DMS 273 (cell line): ENCODE measurements at regions not wholly inside any gene's neighbourhood (a gene's known extent, or its start where the extent isn't known, plus 50 kb on each side); places are given as distances from the start of the nearest gene placed in this dataset.
"Not testable (repeated sequence)": the region's sequence is repeated elsewhere in the genome, so short reads cannot be mapped to it uniquely, and the experiment has no call there.

Experiments used
- DNase-seq: peaks from one replicate; lab custom pipeline; 2025; ENCODE audit not compliant: unreplicated experiment; lab: John Stamatoyannopoulos, UW

- DNase-seq, result no peak
Measured at GRCh38 chrX:46235778-46236177, 309.4 kb downstream of the ZNF674 start.

GRCh38 chrX:46234775-46235174 is 310.4 kb downstream of the ZNF674 start:
- no peak for DNase-seq

GRCh38 chrX:46228389-46228788 is 316.8 kb downstream of the ZNF674 start:
- DNase-seq, result no peak

GRCh38 chrX:46226422-46226821 is 318.8 kb downstream of the ZNF674 start:
- no peak for DNase-seq

- not testable (repeated sequence) for DNase-seq
Measured at GRCh38 chrX:46223499-46223898, 321.7 kb downstream of the ZNF674 start.

- no peak for DNase-seq
Measured at GRCh38 chrX:46220822-46221221, 324.4 kb downstream of the ZNF674 start.

- DNase-seq, result no peak
Measured at GRCh38 chrX:46218373-46218772, 326.8 kb downstream of the ZNF674 start.

- no peak for DNase-seq
Measured at GRCh38 chrX:46216406-46216805, 328.8 kb downstream of the ZNF674 start.

- DNase-seq, result no peak
Measured at GRCh38 chrX:46211079-46211478, 334.1 kb downstream of the ZNF674 start.

- DNase-seq, result no peak
Measured at GRCh38 chrX:46209768-46210167, 335.5 kb downstream of the ZNF674 start.

GRCh38 chrX:46209037-46209436 is 336.2 kb downstream of the ZNF674 start:
- no peak for DNase-seq

- DNase-seq, result no peak
Measured at GRCh38 chrX:46208225-46208854, 336.9 kb downstream of the ZNF674 start.

GRCh38 chrX:46204721-46205422 is 340.3 kb downstream of the ZNF674 start:
- no peak for DNase-seq

GRCh38 chrX:46202733-46203514 is 342.3 kb downstream of the ZNF674 start:
- DNase-seq, result no peak

- DNase-seq, result no peak
Measured at GRCh38 chrX:46200413-46200812, 344.8 kb downstream of the ZNF674 start.

- no peak for DNase-seq
Measured at GRCh38 chrX:46198858-46199257, 346.4 kb downstream of the ZNF674 start.

- not testable (repeated sequence) for DNase-seq
Measured at GRCh38 chrX:46186811-46187106, 358.5 kb downstream of the ZNF674 start.

GRCh38 chrX:46185923-46186810 is 359.1 kb downstream of the ZNF674 start:
- no peak for DNase-seq

GRCh38 chrX:46184749-46185148 is 360.5 kb downstream of the ZNF674 start:
- DNase-seq, result no peak

GRCh38 chrX:46180258-46180687 is 364.9 kb downstream of the ZNF674 start:
- DNase-seq, result no peak

GRCh38 chrX:46179748-46180147 is 365.5 kb downstream of the ZNF674 start:
- no peak for DNase-seq
